ENCODE measurements at regions not wholly inside any gene's neighbourhood (a gene's known extent, or its start where the extent isn't known, plus 50 kb on each side); places are given as distances from the start of the nearest gene placed in this dataset.
"Not testable (repeated sequence)": the region's sequence is repeated elsewhere in the genome, so short reads cannot be mapped to it uniquely, and the experiment has no call there.

- not testable (repeated sequence) for DNase-seq
Observed at GRCh38 chr6:8619408-8619807, 184.1 kb upstream of the SLC35B3 start.

GRCh38 chr6:8608737-8609136 is 173.4 kb upstream of the SLC35B3 start:
- no peak for DNase-seq

GRCh38 chr6:8589941-8590729 is 154.8 kb upstream of the SLC35B3 start:
- DNase-seq, result no peak

GRCh38 chr6:8588176-8588575 is 152.8 kb upstream of the SLC35B3 start:
- no peak for DNase-seq

GRCh38 chr6:8583291-8583690 is 147.9 kb upstream of the SLC35B3 start:
- no peak for DNase-seq

- no peak for DNase-seq
Observed at GRCh38 chr6:8579372-8579771, 144.0 kb upstream of the SLC35B3 start.

GRCh38 chr6:8578006-8578405 is 142.7 kb upstream of the SLC35B3 start:
- no peak for DNase-seq

- no peak for DNase-seq
Observed at GRCh38 chr6:8574749-8575468, 139.6 kb upstream of the SLC35B3 start.

- DNase-seq, result no peak
Observed at GRCh38 chr6:8574311-8574710, 139.0 kb upstream of the SLC35B3 start.

GRCh38 chr6:8570256-8570920 is 135.0 kb upstream of the SLC35B3 start:
- no peak for DNase-seq

GRCh38 chr6:8562125-8562524 is 126.8 kb upstream of the SLC35B3 start:
- no peak for DNase-seq

- DNase-seq, result no peak
Observed at GRCh38 chr6:8558953-8559352, 123.6 kb upstream of the SLC35B3 start.

GRCh38 chr6:8557014-8557748 is 121.8 kb upstream of the SLC35B3 start:
- DNase-seq, result no peak

- DNase-seq, result no peak
Observed at GRCh38 chr6:8556370-8557013, 121.1 kb upstream of the SLC35B3 start.

GRCh38 chr6:8551993-8552392 is 116.6 kb upstream of the SLC35B3 start:
- DNase-seq, result no peak

GRCh38 chr6:8551386-8551785 is 116.0 kb upstream of the SLC35B3 start:
- DNase-seq, result no peak

- DNase-seq, result no peak
Observed at GRCh38 chr6:8549074-8549790, 113.9 kb upstream of the SLC35B3 start.

GRCh38 chr6:8546496-8546895 is 111.2 kb upstream of the SLC35B3 start:
- no peak for DNase-seq

- DNase-seq, result no peak
Observed at GRCh38 chr6:8545336-8545735, 110.0 kb upstream of the SLC35B3 start.

GRCh38 chr6:8543714-8544113 is 108.4 kb upstream of the SLC35B3 start:
- no peak for DNase-seq

- no peak for DNase-seq
Observed at GRCh38 chr6:8539453-8539852, 104.1 kb upstream of the SLC35B3 start.

- DNase-seq, result no peak
Observed at GRCh38 chr6:8536122-8536521, 100.8 kb upstream of the SLC35B3 start.
